ENCODE measurements at regions not wholly inside any gene's neighbourhood (a gene's known extent, or its start where the extent isn't known, plus 50 kb on each side); places are given as distances from the start of the nearest gene placed in this dataset.

GRCh38 chr4:130485371-130485770 is 1389.4 kb downstream of the C4orf33 start:
- DNase-seq (ENCODE audit: low spot score), result no peak

- no peak for DNase-seq (ENCODE audit: low spot score)
These were observed 1390.2 kb downstream of the C4orf33 start for GRCh38 chr4:130486186-130486585.

DNA sequence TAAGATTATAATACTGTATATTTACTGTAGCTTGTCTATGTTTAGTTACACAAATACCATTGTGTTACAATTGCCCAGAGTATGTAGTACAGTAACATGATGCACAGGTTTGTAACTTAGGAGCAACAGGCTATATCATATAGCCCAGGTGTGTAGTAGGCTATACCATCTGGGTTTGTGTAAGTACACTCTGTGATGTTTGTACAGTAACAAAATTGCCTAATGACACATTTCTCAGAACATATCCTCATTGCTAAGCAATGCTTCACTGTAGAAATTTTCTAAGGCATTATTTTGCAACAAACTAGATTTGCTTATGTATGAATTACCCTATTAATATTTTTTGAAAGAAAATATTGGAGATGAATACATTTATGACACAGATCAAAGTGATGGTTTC is 1390.9 kb downstream of the C4orf33 start:
- DNase-seq (ENCODE audit: low spot score), result no peak

DNA sequence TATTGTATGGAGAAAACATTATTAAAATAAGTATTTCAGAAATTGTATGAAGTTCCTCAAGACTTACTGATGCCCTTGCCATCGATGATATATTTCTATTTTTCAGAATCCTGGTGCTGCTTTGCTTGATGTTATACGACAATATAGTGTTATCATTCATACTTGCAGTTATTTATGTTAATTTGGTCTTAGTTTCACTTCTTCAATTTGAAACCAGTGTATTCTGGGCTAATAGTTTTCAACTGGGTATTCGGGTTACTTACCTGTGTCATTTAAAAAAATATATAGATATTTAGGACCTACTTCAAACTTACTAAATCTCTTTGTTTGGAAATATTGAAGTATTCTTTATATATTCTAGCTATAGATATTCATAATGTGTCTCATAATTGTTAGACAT is 1414.7 kb downstream of the C4orf33 start:
- DNase-seq (ENCODE audit: low spot score), result no peak

GRCh38 chr4:130511776-130512175 is 1415.8 kb downstream of the C4orf33 start:
- DNase-seq (ENCODE audit: low spot score), result no peak

- no peak for DNase-seq (ENCODE audit: low spot score)
These were observed 1428.1 kb downstream of the C4orf33 start for GRCh38 chr4:130524057-130524456.

- DNase-seq (ENCODE audit: low spot score), result no peak
These were observed 1434.6 kb downstream of the C4orf33 start for GRCh38 chr4:130530505-130530904.

- no peak for DNase-seq (ENCODE audit: low spot score)
These were observed 1438.7 kb downstream of the C4orf33 start for GRCh38 chr4:130534651-130535050.

DNA sequence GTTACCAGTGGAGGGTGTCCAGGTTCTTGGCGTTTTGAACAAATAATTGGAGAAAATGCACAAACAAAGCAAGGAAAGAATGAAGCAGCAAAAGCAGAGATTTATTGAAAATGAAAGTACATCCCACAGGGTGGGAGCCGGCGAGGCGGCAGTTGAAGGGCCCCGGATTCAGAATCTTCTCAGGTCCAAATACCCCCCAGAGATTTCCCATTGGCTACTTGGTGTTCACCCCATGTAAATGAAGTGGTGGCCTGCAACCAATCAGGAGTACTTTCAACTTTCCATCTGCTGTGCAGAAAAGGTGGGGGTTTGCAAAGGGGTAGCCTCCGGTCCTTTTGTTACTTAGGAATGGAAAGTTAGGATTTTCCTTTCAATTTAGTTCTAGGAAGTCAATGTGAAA is 1447.0 kb downstream of the C4orf33 start:
- no peak for DNase-seq (ENCODE audit: low spot score)

DNA sequence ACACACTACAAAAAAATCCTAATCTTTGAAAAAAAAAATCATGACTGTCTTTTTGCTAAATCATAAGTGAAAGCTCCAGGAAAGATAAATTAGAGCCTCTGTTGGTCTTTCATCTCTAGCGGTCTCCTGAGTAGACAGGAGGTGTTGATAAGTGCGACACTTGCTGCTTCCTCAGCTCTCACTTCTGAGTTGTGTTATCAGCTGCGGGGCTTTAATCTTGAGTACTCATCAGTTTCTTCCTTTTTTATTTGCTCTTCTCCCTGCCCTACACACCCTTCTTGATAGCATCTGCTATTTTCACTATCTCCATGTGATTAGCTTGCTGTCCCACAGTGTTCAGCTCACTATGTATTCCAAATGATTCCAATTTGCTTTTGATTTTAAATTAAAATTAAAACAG is 1449.2 kb downstream of the C4orf33 start:
- no peak for DNase-seq (ENCODE audit: low spot score)

DNA sequence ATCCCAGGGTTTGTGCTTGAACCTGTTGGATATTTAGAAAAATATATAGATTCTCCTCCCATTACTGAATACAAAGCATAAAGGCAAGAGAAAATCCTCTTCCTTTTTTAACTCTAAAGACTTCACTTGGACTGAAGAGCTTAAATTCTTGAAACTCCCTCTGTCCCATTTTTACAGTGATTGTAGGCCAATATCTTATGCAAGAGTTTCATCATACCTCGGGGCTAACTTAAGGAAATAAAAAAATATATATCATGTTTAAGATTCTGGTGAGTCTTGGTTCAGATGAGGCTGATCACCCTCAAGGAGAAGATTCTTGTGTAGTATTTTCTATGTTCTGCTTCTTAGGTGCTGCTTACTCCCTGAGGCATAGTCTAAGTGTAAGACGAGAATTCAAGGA is 1449.6 kb downstream of the C4orf33 start:
- no peak for DNase-seq (ENCODE audit: low spot score)

DNA sequence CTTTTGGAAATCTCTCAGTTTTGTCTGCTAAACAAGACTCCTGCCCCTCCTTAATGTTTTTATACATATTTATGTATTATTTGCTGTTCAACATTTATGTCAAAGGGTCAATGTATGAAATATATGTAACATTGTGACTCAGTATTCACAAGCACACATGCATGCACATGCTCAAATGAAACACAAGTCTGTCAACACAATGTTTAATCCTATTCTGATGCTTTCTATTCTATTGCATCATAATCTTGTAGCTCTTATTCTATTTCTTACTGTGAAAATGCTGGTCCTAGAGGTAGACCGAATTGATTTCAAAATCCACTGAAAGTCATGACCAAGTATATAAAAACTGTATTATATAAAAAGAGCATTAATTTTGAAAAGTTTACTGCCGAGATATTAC is 1463.3 kb downstream of the C4orf33 start:
- no peak for DNase-seq (ENCODE audit: low spot score)

GRCh38 chr4:130563185-130563888 is 1467.4 kb downstream of the C4orf33 start:
- peak; percentile 64 for DNase-seq (ENCODE audit: low spot score)

DNA sequence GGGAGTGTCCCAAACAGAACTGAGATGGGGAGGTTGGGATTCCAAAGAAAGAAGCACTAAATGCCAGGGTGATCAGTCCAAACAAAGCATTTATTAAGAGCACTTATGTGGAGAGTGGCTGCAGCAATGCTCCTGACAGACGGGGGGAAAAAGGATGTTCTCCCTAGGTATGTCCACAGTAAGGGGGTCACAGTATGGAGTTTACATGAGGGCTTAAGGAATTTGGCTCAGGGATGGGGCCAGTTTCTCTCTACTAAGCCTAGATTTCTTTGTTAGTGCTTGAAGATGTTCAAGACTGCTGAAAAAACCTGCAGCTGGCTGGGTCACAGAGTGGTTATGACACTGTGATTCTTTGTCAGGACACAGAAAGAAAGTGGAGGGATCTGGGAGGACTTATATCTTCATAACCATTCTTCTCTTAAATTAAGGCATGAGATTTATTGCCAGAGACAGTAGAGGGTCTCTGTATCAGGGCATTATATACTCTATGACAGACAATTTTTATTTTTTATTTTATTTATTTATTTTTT is 1468.0 kb downstream of the C4orf33 start:
- no peak for DNase-seq (ENCODE audit: low spot score)

GRCh38 chr4:130568746-130569145 is 1472.8 kb downstream of the C4orf33 start:
- no peak for DNase-seq (ENCODE audit: low spot score)

DNA sequence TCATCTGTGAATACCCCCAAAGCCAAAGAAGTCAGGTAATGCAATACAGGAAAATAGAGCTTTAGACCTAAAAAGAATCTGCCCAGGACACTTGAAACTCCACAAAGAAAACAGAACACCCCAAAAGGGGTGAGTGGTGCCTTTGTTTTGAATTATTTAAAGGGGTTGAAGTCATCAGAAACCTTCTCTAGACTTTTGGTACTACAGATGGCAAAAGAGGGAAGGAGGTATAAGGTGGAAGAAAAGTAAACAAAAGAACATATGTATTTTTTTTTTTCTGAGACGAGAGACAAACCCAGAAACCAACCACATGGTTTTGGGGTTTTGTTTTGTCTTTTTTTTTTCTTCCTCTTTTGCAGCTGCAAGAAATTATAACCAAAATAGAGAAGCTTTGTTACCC is 1477.8 kb downstream of the C4orf33 start:
- no peak for DNase-seq (ENCODE audit: low spot score)

- DNase-seq (ENCODE audit: low spot score), result no peak
These were observed 1478.3 kb downstream of the C4orf33 start for GRCh38 chr4:130574215-130574614.

GRCh38 chr4:130576218-130576617 is 1480.3 kb downstream of the C4orf33 start:
- no peak for DNase-seq (ENCODE audit: low spot score)

DNA sequence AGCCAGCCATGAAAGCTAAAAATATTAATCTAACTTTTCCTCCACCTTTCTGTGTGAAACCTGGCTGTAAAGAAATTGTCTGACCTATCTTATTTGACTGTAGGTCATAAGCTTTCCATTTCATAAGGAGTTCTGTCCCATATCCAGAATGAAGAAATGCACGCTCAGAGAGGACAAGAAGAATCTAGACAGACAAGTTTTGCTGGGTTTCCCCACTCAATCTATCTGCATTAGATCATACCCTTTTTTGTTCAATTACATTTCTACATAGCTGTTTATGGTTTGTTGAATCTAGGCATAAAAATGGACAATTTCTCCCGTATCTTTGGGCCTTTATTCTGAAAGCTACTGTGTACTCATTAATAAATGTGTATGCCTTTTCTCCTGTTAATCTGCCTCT is 1495.1 kb downstream of the C4orf33 start:
- DNase-seq (ENCODE audit: low spot score), result no peak

DNA sequence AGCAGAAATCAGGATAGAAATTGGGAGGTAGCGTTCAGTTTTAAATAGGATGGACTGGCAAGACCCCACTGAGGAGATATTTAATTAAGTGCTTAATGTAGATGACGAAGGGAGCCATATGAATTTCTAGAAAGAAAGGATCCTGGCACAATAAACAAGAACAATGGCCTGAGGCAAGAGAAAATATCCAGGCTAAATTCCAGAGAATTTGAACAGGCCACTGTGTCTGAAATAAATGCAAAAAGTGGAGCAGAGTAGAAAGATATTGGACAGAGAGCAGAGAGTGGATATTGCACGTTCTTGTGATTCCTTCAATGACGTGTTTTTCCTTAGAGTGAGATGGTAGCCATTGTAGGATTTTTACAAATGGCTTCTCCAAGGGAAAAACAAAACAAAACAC is 1504.8 kb downstream of the C4orf33 start:
- no peak for DNase-seq (ENCODE audit: low spot score)

- no peak for DNase-seq (ENCODE audit: low spot score)
These were observed 1507.1 kb downstream of the C4orf33 start for GRCh38 chr4:130603043-130603442.

DNA sequence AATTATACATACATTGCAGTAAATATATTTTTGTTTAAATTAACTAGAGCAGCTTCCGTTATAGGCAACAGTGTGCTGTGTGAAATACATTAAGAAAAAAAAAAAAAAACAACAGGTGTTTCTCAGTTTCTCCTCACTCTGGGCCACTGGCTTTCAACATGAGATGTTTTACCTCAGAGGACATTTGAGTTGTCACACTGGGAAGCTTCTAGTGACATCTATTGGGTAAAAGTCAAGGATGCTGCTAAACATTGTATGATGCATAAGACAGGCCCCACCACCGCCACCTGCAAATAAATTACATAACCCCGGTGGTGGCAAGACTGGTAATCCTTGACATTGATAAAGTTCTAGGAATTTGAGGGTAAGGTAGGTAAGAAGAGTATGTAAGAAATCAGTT is 1512.2 kb downstream of the C4orf33 start:
- no peak for DNase-seq (ENCODE audit: low spot score)

GRCh38 chr4:130628531-130628930 is 1532.6 kb downstream of the C4orf33 start:
- DNase-seq (ENCODE audit: low spot score), result no peak
